GM12875 (cell line): ENCODE measurements at regions not wholly inside any gene's neighbourhood (a gene's known extent, or its start where the extent isn't known, plus 50 kb on each side); places are given as distances from the start of the nearest gene placed in this dataset.

Source experiments
- H3K4me3 ChIP-seq: one replicate; pipeline ENCODE4 v1.5.1; 2011; ENCODE audit warnings: low read depth, low read length, control low read depth
- TF ChIP-seq, protein P1 (sequence below): IDR thresholded peaks from 2 replicates; pipeline ENCODE4 v1.5.1; 2011; ENCODE audit warnings: low read depth, mild to moderate bottlenecking, control low read depth, inconsistent platforms, low read length, moderate library complexity, borderline replicate concordance; ENCODE audit not compliant: insufficient read depth

- H3K4me3 ChIP-seq, result no peak overlapping the region
- TF ChIP-seq, protein P1, sequence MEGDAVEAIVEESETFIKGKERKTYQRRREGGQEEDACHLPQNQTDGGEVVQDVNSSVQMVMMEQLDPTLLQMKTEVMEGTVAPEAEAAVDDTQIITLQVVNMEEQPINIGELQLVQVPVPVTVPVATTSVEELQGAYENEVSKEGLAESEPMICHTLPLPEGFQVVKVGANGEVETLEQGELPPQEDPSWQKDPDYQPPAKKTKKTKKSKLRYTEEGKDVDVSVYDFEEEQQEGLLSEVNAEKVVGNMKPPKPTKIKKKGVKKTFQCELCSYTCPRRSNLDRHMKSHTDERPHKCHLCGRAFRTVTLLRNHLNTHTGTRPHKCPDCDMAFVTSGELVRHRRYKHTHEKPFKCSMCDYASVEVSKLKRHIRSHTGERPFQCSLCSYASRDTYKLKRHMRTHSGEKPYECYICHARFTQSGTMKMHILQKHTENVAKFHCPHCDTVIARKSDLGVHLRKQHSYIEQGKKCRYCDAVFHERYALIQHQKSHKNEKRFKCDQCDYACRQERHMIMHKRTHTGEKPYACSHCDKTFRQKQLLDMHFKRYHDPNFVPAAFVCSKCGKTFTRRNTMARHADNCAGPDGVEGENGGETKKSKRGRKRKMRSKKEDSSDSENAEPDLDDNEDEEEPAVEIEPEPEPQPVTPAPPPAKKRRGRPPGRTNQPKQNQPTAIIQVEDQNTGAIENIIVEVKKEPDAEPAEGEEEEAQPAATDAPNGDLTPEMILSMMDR, result no peak
Observed at GRCh38 chr11:38305682-38306081, 1707.6 kb upstream of the RAG2 start.

DNA sequence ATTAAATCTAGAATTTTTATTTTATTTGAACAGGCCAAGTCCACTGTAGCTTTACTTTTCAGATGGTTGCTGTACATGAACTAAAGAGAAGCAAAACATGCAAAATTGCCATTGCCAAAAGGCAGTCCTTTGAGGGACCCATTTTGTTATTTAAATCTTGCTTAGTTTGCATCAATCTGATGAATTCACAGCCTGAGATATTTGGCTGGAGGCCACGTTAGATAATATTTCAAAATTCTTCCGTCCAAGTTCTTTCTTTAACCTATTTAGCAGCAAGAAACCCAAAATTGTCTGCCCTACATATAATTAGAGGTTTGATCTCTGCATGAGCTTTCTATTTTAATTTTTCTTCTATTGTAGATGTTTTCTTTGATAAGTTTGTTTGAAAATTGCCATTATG, 1706.9 kb upstream of the RAG2 start:
- no peak overlapping the region for H3K4me3 ChIP-seq
- TF ChIP-seq, protein P1, result no peak

DNA sequence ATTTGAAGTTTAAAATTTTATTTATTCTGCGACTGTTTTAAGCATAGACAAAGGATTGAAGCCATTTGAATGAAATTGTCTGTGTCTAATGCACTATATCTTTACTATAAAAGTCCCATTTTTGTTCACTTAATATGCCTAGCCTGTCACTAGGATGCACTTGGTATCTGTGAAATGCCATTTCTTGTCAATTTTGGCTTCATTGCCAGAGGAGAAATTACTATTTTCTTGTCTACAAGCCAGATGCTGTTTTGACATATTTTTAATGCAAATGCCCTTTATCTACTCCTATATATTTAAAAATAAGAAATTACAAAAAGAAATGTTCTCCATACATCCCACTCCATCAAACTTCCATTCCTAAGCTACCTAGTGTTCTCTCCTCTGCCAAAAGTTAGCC, 1704.5 kb upstream of the RAG2 start:
- TF ChIP-seq, protein P1, result no peak
- H3K4me3 ChIP-seq, result no peak overlapping the region

DNA sequence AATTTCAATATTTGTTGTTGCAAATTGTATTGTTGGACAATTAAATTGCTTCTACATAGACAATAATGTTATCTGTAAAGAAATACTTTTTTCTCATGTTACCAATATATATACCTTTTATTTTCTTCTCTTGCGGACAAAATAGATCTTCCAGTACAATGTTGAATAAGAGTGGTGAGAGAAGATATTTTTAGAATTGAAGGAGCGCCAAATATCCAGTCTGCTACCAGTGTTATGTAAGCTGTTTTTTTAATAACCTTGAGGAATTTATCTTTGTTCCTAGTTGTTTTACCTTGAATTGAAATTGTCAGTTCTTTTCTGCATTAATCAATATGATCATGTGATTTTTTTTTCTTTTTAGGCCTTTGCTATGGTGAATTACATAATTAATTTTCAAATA, 1702.5 kb upstream of the RAG2 start:
- H3K4me3 ChIP-seq, result no peak overlapping the region
- TF ChIP-seq, protein P1, result no peak

GRCh38 chr11:38296211-38296776, 1698.3 kb upstream of the RAG2 start:
- no peak overlapping the region for H3K4me3 ChIP-seq
- TF ChIP-seq, protein P1, result no peak

GRCh38 chr11:38282718-38283117, 1684.7 kb upstream of the RAG2 start:
- TF ChIP-seq, protein P1, result no peak
- no peak overlapping the region for H3K4me3 ChIP-seq

GRCh38 chr11:38278457-38279141, 1680.6 kb upstream of the RAG2 start:
- H3K4me3 ChIP-seq, result no peak overlapping the region
- TF ChIP-seq, protein P1, result no peak
